ENCODE measurements at regions not wholly inside any gene's neighbourhood (a gene's known extent, or its start where the extent isn't known, plus 50 kb on each side); places are given as distances from the start of the nearest gene placed in this dataset.

- no peak for DNase-seq
- no peak for ATAC-seq
- intact Hi-C loops (cut with micrococcal nuclease), result no loop called here
These were observed 260.7 kb upstream of the CSF3R start for GRCh38 chr1:36743286-36744005.

GRCh38 chr1:36741066-36741465 is 258.4 kb upstream of the CSF3R start:
- DNase-seq (no peak), ATAC-seq (no peak)
- intact Hi-C loops (cut with micrococcal nuclease), result no loop called here

DNA sequence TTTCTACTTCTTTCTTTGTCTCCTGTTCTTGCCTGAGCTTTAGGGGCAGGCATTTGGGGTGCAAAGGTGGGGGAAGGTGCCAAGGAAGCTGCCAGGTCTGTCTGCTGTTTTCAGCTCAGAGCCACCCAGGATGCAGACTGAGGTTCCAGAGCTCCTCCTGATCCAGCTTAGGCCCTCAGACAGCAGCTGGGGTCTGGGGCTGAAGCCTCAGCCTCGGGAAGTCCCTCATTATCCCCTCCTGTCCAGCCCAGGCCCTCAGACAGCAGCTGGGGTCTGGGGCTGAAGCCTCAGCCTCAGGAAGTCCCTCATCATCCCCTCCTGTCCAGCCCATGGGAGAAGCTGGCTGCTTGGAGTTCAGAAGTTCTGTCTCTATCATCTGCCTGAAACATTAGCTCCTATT is 257.7 kb upstream of the CSF3R start:
- no peak for DNase-seq
- intact Hi-C loops (cut with micrococcal nuclease), result no loop called here
- ATAC-seq, result no peak

DNA sequence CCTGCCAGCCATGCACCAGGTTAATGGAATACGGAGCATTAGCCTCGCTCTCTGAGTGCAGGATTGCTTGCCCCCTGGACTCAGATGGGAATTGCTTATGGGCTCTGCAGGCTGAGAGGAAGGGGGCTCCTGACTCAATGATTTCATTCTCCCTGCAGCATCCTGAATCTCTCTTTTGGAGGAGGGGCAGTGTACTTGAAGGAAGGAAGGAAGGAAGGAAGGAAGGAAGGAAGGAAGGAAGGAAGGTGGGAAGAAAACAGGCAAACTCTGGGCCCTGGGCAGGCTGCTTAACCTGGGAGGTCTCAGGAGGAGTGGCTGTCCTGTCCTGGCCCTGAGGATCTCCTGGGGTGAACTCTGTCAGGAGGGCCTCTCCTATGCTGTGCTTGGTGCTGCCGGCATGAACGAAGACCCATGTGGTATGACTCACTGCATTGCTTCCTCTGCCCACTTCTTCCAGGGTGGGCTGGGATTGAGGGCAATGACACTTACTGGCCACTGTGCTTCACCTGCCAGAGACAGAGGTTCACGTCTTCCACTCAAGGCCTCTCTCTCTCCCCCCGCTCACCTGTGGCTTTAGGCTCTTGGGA is 257.1 kb upstream of the CSF3R start:
- intact Hi-C loops (cut with micrococcal nuclease), result no loop called here
- no peak for DNase-seq
- no peak for ATAC-seq

DNA sequence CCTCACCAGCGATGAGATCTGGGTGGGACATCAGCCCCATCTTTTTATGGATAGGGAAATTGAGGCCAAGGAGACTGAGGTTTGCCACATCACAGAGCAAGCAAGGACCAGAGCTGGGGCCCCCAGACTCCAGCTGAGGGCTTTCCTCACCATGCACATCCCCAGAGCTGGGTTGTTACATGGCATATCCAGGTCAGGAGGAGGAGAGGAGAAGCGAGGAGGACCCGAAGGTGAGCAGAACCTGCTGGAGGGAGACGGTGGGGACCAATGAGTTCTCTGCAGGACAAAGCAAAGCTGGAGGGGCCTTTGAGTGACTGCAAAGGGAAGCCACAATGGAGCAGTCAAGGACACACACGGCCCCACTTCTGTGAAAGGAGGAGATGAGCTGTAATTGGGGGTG is 255.5 kb upstream of the CSF3R start:
- ATAC-seq, result no peak
- intact Hi-C loops (cut with micrococcal nuclease), result no loop called here
- no peak for DNase-seq

- no peak for ATAC-seq
- intact Hi-C loops (cut with micrococcal nuclease), result no loop called here
- no peak for DNase-seq
These were observed 255.1 kb upstream of the CSF3R start for GRCh38 chr1:36737767-36738166.

DNA sequence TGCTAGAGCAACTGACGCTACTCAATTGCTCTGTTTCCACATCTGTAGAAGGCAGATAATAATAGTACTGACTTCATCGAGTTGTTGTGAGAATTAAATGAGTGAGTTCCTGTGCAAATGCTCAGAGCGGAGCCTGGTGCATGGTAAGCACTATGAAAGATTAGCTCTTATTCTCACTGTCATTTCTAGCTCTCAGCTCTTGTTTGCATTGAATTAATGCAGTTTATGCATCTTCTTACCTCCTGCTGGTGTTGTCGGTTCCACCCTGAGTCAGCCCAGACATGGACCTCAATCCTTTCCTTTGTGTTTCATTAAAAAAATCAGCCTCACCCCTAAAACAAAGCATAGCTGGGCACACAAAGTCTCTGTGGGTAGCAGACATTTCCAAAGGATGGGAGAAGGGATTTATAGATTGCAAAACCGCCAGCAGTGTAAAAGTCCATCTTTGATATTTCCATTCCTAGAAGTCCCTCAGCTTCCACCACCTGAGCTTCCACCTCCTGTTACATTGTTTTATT is 254.4 kb upstream of the CSF3R start:
- DNase-seq (no peak), ATAC-seq (no peak)
- intact Hi-C loops (cut with micrococcal nuclease), result no loop called here

DNA sequence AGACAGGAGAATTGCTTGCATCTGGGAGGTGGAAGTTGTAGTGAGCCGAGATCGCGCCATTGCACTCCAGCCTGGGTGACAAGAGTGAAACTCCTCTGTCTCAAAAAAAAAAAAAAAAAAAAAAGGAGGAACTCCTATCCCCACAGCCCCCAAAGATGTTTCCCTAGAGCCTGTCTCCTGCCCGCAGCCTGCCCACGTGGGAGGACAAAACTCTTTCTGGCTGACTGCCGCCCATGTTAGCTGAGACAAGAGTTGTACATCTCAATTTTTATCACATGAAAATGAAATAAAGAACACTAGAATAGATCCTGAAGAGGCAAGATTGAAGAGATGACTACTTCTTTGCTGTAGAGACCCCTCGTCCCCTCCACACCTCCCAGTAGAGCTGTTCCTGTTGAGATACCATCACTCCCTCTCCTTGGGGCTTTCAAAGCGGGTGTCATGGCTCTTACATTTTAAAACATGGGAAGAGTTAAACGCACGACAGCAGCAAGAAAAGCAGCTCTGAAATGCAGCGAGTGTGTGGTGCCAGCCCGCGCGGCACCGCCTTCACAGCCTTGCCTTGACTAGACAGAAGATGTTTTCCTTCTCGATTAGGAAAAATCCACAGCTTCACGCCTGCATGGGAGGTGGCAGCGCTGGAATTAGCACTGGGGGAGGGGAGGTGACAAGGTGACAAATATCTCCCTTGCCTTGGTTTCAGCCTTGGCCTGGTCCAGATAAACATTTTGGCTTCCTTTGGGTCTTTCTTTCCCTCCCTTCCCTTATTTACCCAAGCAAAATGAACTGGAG is 253.4 kb upstream of the CSF3R start:
- DNase-seq, result no peak
- intact Hi-C loops (cut with micrococcal nuclease), result no loop called here

GRCh38 chr1:36735436-36735835 is 252.7 kb upstream of the CSF3R start:
- intact Hi-C loops (cut with micrococcal nuclease), result no loop called here
- DNase-seq (no peak), ATAC-seq (no peak)

More for the DNA sequence above, 253.4 kb upstream of the CSF3R start:
- ATAC-seq, result no peak

DNA sequence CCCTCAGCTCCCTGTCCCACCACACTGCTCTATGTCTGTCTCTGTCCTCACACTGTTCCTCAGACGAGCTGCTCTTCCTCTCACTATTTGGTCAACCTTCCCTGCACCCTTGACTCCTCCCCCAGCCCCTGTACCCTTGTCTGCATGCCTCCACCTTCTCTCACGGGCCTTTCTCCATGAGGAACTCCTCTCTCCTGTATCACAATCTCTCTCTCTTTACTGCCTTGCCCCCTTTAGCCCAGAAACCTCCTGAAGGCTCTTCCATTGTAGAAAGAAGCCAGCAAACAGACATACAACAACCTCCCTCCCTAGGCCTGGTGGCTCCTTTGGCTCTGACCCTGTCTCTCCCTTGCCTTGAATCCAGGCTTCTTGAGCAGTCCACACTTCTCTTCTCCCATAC is 251.6 kb upstream of the CSF3R start:
- intact Hi-C loops (cut with micrococcal nuclease), result no loop called here

DNA sequence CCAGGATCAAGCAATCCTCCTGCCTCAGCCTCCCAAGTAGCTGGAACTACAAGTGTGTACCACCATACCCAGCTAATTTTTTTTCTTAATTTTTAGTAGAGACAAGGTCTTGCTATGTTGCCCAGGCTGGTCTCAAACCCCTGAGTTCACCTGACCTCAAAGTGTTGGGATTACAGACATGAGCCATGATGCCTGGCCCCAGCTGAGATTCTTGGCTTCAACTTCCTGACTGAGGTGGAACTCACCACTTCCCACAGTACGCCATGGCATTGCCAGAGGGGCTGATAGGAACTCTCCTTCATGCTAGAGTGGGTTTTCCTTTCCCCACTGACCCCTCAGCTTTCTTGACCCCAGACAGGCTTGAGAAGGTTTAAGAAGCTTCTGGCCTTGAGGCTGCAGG is 251.0 kb upstream of the CSF3R start:
- no peak for ATAC-seq
- DNase-seq, result no peak
- intact Hi-C loops (cut with micrococcal nuclease), result no loop called here

More for the DNA sequence above, 251.6 kb upstream of the CSF3R start:
- ATAC-seq (no peak), DNase-seq (no peak)

DNA sequence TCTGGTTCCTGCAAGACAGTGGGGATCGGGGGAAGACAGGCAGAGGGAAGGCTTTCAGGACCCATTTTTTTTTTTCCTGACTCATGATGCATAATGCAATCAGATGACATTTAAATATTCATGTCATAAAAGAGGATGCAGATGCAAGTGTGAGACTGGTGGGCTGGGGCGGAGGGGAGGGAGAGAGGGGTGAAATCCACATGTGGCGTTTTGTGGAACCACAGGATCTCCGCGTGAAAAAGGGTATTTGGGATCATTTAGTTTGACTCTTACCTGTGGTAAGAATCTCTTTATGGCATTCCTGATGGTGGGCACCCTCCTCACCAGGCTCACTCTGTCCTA is 249.3 kb upstream of the CSF3R start:
- intact Hi-C loops (cut with micrococcal nuclease), result no loop called here

GRCh38 chr1:36731226-36732014 is 248.7 kb upstream of the CSF3R start:
- DNase-seq, result no peak
- no peak for ATAC-seq
- intact Hi-C loops (cut with micrococcal nuclease), result no loop called here

More for the DNA sequence above, 249.3 kb upstream of the CSF3R start:
- ATAC-seq (no peak), DNase-seq (no peak)

DNA sequence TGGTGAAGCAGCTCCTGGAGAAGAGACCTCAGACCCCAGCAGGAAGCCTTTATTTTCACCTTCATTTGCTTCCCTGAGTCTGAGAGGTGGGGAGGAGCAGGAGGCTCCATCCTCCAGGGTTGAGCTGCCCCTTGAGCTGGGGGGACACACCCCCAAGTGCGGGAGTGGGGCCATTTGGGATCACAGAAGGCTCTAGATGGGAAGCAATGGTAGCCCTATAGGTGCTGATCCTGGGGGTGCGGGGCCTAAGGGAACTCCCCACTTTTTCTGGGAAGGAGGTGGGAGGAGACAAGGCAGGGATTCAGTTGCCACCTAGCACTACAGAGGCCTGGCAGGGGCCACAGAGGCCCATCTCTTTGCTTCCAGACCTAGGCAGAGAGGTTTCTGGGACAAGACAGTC is 247.9 kb upstream of the CSF3R start:
- DNase-seq (no peak), ATAC-seq (no peak)
- intact Hi-C loops (cut with micrococcal nuclease), result no loop called here

DNA sequence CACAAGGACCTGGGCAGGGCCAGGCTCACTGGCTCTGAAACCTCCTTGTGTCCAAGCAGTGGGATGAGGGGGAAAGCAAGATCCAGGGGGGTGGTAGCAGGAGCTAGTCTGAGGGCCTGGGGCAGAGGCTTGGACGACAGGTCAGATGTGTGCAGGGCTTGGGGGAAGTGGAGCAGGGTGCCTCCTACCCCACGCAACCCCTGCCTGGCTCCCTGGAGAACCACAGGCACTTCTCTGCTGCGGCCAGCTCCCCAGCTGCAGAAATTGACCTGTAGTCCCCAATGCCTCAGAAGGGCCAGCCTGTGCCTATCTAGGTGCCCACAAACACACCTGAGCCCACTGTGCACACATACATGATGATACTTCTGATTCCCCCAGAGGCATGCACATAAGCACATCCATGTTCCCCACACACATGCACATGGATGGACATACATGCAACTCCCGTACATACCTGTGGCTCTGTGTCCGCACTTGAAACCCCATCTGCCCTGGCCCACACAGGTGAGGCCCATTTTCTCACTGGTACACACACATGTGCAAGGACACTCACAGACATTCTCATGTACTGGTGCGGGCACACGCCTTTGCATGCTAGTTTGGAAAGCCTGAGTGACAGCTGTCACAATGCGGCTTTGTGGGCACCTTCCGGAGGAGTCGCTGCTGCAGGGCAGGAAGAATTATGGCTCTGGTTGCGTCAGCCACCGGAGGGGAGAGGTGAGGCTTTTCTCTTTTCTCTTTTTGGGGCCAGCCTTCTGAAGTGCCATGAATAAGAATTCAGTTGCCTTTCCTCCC is 247.2 kb upstream of the CSF3R start:
- intact Hi-C loops (cut with micrococcal nuclease), result no loop called here

GRCh38 chr1:36729289-36729688 is 246.6 kb upstream of the CSF3R start:
- DNase-seq, result no peak
- ATAC-seq, result no peak
- intact Hi-C loops (cut with micrococcal nuclease), result no loop called here

More for the DNA sequence above, 247.2 kb upstream of the CSF3R start:
- no peak for DNase-seq
- no peak for ATAC-seq

GRCh38 chr1:36728846-36729245 is 246.1 kb upstream of the CSF3R start:
- DNase-seq (no peak), ATAC-seq (no peak)
- intact Hi-C loops (cut with micrococcal nuclease), result no loop called here

DNA sequence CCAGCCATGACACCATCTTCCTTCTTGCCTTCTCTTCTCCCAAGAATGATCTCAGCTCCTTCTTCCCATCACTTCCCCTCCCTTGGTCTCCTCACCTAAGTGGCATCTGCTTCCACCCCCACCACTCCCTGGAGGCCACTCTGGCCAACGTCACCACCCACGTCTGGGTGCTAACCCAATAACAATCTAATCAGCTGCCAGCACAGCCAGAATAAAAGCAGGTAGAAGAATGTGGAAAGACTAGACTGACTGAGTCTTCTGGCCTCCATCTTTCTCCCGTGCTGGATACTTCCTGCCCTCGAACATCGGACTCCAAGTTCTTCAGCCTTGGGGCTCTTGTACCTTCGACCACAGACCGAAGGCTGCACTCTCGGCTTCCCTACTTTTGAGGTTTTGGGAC is 245.3 kb upstream of the CSF3R start:
- ATAC-seq, result no peak
- DNase-seq, result no peak

DNA sequence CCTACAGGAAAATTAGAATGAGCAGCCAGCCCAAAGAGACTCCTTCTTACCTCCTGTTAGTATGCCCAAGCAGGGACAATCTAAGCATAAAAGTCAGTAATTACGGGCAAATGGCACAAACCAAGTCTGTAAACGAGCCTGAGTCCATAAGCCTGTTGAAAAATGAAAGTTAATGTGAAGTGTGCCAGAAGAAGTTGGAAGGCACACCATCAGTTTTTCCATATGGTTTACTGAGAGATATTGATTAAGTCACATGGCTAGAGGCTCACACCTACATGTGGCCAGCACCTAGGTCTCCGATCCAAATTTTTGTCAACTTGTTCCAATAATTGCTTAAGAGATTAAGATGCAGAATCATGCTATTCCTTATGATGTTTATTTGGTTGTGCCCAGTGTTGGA is 242.4 kb upstream of the CSF3R start:
- DNase-seq (no peak), ATAC-seq (no peak)
- intact Hi-C loops (cut with micrococcal nuclease), result no loop called here

More for the DNA sequence above, 245.3 kb upstream of the CSF3R start:
- intact Hi-C loops (cut with micrococcal nuclease), result no loop called here
